Esophagus muscularis mucosa (tissue), 4 donors: ENCODE measurements at regions not wholly inside any gene's neighbourhood (a gene's known extent, or its start where the extent isn't known, plus 50 kb on each side); places are given as distances from the start of the nearest gene placed in this dataset.

Experiments
- DNase-seq: peaks from one replicate; pipeline ENCODE4 v3.0.0-alpha.2; 2017; ENCODE audit errors: extremely low spot score
- H3K27ac ChIP-seq, 4 donors: fragments of 200-600 bp; sonication (generic); replicated peaks in 1 of 4; 1 replicate in 3 of 4; 2 replicates in 1 of 4; pipeline ENCODE4 v1.5.1; 2016 to 2019; ENCODE audit warnings: mild to moderate bottlenecking in 1 of 4
- H3K27me3 ChIP-seq, 4 donors: fragments of 200-600 bp; sonication (generic); one replicate each; pipeline versions ENCODE4 v1.5.1 to v1.6.0; 2016 to 2019
- H3K36me3 ChIP-seq, 4 donors: fragments of 200-600 bp; sonication (generic); one replicate each; pipeline ENCODE4 v1.5.1; 2016 to 2019
- H3K4me1 ChIP-seq, 4 donors: fragments of 200-600 bp; sonication (generic); one replicate each; pipeline ENCODE4 v1.5.1; 2016 to 2019
- H3K4me3 ChIP-seq, 4 donors: fragments of 200-600 bp; sonication (generic); 1 replicate in 2 of 4; 2 replicates in 2 of 4; pipeline ENCODE4 v1.5.1; 2016 to 2019; ENCODE audit warnings: mild to moderate bottlenecking in 4 of 4, moderate library complexity in 1 of 4
- H3K9me3 ChIP-seq, 4 donors: fragments of 200-600 bp; sonication (generic); 1 replicate in 3 of 4; 2 replicates in 1 of 4; pipeline ENCODE4 v1.5.1; 2016 to 2019
- EP300 ChIP-seq: sonication (generic); formaldehyde crosslinking; IDR thresholded peaks from one replicate; pipeline ENCODE4 v1.6.1; 2017; ENCODE audit warnings: antibody characterized with exemption
- POLR2A ChIP-seq: fragments of 450-650 bp; IDR thresholded peaks from one replicate; pipeline ENCODE4 v1.6.1; 2017; ENCODE audit warnings: antibody characterized with exemption, moderate library complexity, mild to moderate bottlenecking, low read depth
- POLR2AphosphoS5 ChIP-seq, 2 donors: sonication (generic); formaldehyde crosslinking; IDR thresholded peaks; one replicate each; pipeline ENCODE4 v1.6.1; 2017; ENCODE audit warnings: antibody characterized with exemption in 2 of 2
- WGBS: methylation state at CpG from one replicate; pipeline ENCODE4 v1.1.5; 2018; 5-methylcytosine and 5-hydroxymethylcytosine counted together
- intact Hi-C: fragments of 100-400 bp; cut with DNase I; formaldehyde crosslinking; loops from one replicate; pipeline ENCODE4 v1.15.1; 2023
- TF ChIP-seq, protein P1 (sequence below), 3 experiments: fragments of 200-600 bp in 2 of 3; fragments of 450-650 bp in 1 of 3; sonication (generic) in 2 of 3; IDR thresholded peaks; one replicate each; pipeline ENCODE4 v1.5.1; 2017 to 2019; ENCODE audit warnings: antibody characterized with exemption in 3 of 3, mild to moderate bottlenecking in 2 of 3, moderate library complexity in 1 of 3

GRCh38 chr22:48794906-48795305 is 1032.8 kb downstream of the BRD1 start:
- 81% methylated on average over 7 of the region's 7 CpGs for WGBS
- no peak for TF ChIP-seq EP300
- TF ChIP-seq POLR2AphosphoS5 (IDR thresholded peaks at IDR 0.05): no peak
- TF ChIP-seq, protein P1, sequence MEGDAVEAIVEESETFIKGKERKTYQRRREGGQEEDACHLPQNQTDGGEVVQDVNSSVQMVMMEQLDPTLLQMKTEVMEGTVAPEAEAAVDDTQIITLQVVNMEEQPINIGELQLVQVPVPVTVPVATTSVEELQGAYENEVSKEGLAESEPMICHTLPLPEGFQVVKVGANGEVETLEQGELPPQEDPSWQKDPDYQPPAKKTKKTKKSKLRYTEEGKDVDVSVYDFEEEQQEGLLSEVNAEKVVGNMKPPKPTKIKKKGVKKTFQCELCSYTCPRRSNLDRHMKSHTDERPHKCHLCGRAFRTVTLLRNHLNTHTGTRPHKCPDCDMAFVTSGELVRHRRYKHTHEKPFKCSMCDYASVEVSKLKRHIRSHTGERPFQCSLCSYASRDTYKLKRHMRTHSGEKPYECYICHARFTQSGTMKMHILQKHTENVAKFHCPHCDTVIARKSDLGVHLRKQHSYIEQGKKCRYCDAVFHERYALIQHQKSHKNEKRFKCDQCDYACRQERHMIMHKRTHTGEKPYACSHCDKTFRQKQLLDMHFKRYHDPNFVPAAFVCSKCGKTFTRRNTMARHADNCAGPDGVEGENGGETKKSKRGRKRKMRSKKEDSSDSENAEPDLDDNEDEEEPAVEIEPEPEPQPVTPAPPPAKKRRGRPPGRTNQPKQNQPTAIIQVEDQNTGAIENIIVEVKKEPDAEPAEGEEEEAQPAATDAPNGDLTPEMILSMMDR (IDR thresholded peaks at IDR 0.05): no peak
- TF ChIP-seq POLR2A: no peak
- no peak overlapping the region for H3K4me3 ChIP-seq
- no peaks in the 10 kb centered on the region for H3K36me3 ChIP-seq
- H3K27ac ChIP-seq: no peak overlapping the region
- H3K4me1 ChIP-seq: no peaks in the 10 kb centered on the region
- intact Hi-C loops: no loop called here
- peak; percentile 21 for DNase-seq
- H3K27me3 ChIP-seq: peaks cover 0 to 58% (median 0%) of the 10 kb centered on the region in 4 donors
- H3K9me3 ChIP-seq: peaks cover 0 to 5% (median 0%) of the 10 kb centered on the region in 4 donors

GRCh38 chr22:48793949-48794348 is 1033.7 kb downstream of the BRD1 start:
- peak; percentile 45 for DNase-seq
- WGBS: 79% methylated on average over 36 of the region's 37 CpGs
- H3K4me3 ChIP-seq: no peak overlapping the region
- H3K4me1 ChIP-seq: no peaks in the 10 kb centered on the region
- peaks cover 0 to 5% (median 0%) of the 10 kb centered on the region in 4 donors for H3K9me3 ChIP-seq
- no peaks in the 10 kb centered on the region for H3K36me3 ChIP-seq
- no peak for TF ChIP-seq POLR2A
- no peak for TF ChIP-seq EP300
- TF ChIP-seq, protein P1 (IDR thresholded peaks at IDR 0.05): no peak
- intact Hi-C loops: no loop called here
- H3K27ac ChIP-seq: no peak overlapping the region
- peaks cover 0 to 51% (median 0%) of the 10 kb centered on the region in 4 donors for H3K27me3 ChIP-seq

GRCh38 chr22:48786679-48786996 is 1041.0 kb downstream of the BRD1 start:
- Histone ChIP-seq H3K27me3 (peaks cover 0 to 32% (median 0%) of the 10 kb centered on the region in 4 donors), H3K36me3 (no peaks in the 10 kb centered on the region), H3K4me3 (no peak overlapping the region), H3K27ac (no peak overlapping the region), H3K9me3 (no peaks in the 10 kb centered on the region), H3K4me1 (no peaks in the 10 kb centered on the region)
- TF ChIP-seq EP300: no peak
- TF ChIP-seq, protein P1 (IDR thresholded peaks at IDR 0.05): no peak
- TF ChIP-seq POLR2AphosphoS5 (IDR thresholded peaks at IDR 0.05): no peak
- no peak for TF ChIP-seq POLR2A
- WGBS: 91% methylated on average over 3 of the region's 3 CpGs
- intact Hi-C loops: no loop called here
- DNase-seq: no peak

- DNase-seq: peak; percentile 90
- Histone ChIP-seq H3K27me3 (peaks cover 0 to 38% (median 0%) of the 10 kb centered on the region in 4 donors), H3K9me3 (no peaks in the 10 kb centered on the region), H3K36me3 (no peaks in the 10 kb centered on the region), H3K4me1 (no peaks in the 10 kb centered on the region), H3K4me3 (no peak overlapping the region), H3K27ac (no peak overlapping the region)
- WGBS: 78% methylated on average over 9 of the region's 14 CpGs
- intact Hi-C loops: no loop called here
- TF ChIP-seq POLR2AphosphoS5 (IDR thresholded peaks at IDR 0.05): no peak
- TF ChIP-seq, protein P1 (IDR thresholded peaks at IDR 0.05): no peak
- TF ChIP-seq POLR2A: no peak
Measured at GRCh38 chr22:48785792-48786678, 1041.6 kb downstream of the BRD1 start.
